NT2/D1 (cell line): ENCODE measurements at regions not wholly inside any gene's neighbourhood (a gene's known extent, or its start where the extent isn't known, plus 50 kb on each side); places are given as distances from the start of the nearest gene placed in this dataset.

Source experiments
- YY1 ChIP-seq: IDR thresholded peaks from 2 replicates; pipeline ENCODE4 v1.6.1; 2011; ENCODE audit not compliant: insufficient read length, insufficient read depth
- ZNF274 ChIP-seq: IDR thresholded peaks from 2 replicates; pipeline ENCODE4 v1.6.1; 2011; ENCODE audit warnings: mild to moderate bottlenecking, low read depth, low read length

DNA sequence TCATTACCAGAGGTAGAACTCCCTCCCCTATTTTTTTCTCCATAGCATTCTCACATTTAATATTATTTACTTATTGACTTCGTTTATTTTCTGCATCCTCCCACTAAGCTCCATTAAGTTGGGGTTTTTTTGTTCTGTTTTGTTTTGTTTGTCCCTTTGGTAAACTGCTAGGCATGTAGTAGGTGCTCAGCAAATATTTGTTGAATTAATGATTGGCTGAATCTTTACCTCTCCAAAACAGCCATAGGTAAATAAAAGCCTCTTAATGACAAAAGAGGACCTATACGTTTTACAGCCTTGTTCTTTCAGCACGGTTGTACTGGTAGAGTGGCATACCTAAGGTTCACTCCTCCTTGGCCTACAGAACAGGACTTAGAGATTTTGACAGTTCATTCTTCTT is 52.0 kb downstream of the PRORP start:
- TF ChIP-seq YY1, result no peak
- TF ChIP-seq ZNF274, result no peak
